Sigmoid colon (tissue), 6 donors: ENCODE measurements at regions not wholly inside any gene's neighbourhood (a gene's known extent, or its start where the extent isn't known, plus 50 kb on each side); places are given as distances from the start of the nearest gene placed in this dataset.

Experiments
- DNase-seq: peaks from one replicate; pipeline ENCODE4 v3.0.0-alpha.2; 2019
- H3K27ac ChIP-seq, 4 donors: fragments of 200-600 bp; sonication (generic); one replicate each; pipeline ENCODE4 v1.5.1; 2016 to 2019; ENCODE audit warnings: mild to moderate bottlenecking in 1 of 4
- H3K27me3 ChIP-seq, 3 donors: fragments of 200-600 bp; sonication (generic); one replicate each; pipeline ENCODE4 v1.5.1; 2019; ENCODE audit warnings: mild to moderate bottlenecking in 1 of 3
- H3K36me3 ChIP-seq, 4 donors: fragments of 200-600 bp; sonication (generic); one replicate each; pipeline ENCODE4 v1.5.1; 2016 to 2019
- H3K4me1 ChIP-seq, 4 donors: fragments of 200-600 bp; sonication (generic); one replicate each; pipeline ENCODE4 v1.5.1; 2017 to 2019
- H3K4me3 ChIP-seq, 4 donors: fragments of 200-600 bp; sonication (generic); one replicate each; pipeline ENCODE4 v1.5.1; 2017 to 2019; ENCODE audit warnings: mild to moderate bottlenecking in 2 of 4, moderate library complexity in 1 of 4
- H3K9me3 ChIP-seq, 4 donors: fragments of 200-600 bp in 3 of 4; sonication (generic) in 3 of 4; one replicate each; pipeline versions ENCODE4 v1.5.1 to v1.6.1; 2013 to 2019
- EP300 ChIP-seq, 4 donors: sonication (generic); formaldehyde crosslinking; IDR thresholded peaks; one replicate each; pipeline ENCODE4 v1.6.1; 2017; ENCODE audit warnings: antibody characterized with exemption in 4 of 4
- POLR2A ChIP-seq, 2 donors: fragments of 450-650 bp; IDR thresholded peaks; one replicate each; pipeline ENCODE4 v1.6.1; 2016; ENCODE audit warnings: antibody characterized with exemption in 2 of 2, mild to moderate bottlenecking in 2 of 2, moderate library complexity in 2 of 2
- POLR2AphosphoS5 ChIP-seq, 4 donors: sonication (generic); formaldehyde crosslinking; IDR thresholded peaks; one replicate each; pipeline ENCODE4 v1.6.1; 2017; ENCODE audit warnings: antibody characterized with exemption in 4 of 4
- WGBS, 2 donors: extraction: QIAGEN DNeasy Blood & Tissue Kit; methylation state at CpG; one replicate each; pipeline ENCODE4 v1.1.7; 2013; 5-methylcytosine and 5-hydroxymethylcytosine counted together
- intact Hi-C: fragments of 100-400 bp; cut with DNase I; formaldehyde crosslinking; loops from one replicate; pipeline ENCODE4 v1.15.1; 2023
- TF ChIP-seq, protein P1 (sequence below), 4 experiments: fragments of 450-650 bp in 3 of 4; fragments of 200-600 bp in 1 of 4; IDR thresholded peaks; one replicate each; pipeline ENCODE4 v1.5.1; 2016 to 2019; ENCODE audit warnings: antibody characterized with exemption in 4 of 4, mild to moderate bottlenecking in 3 of 4, moderate library complexity in 2 of 4
- donor health status: healthy with polysubstance abuse.
- donor health status: healthy.

DNA sequence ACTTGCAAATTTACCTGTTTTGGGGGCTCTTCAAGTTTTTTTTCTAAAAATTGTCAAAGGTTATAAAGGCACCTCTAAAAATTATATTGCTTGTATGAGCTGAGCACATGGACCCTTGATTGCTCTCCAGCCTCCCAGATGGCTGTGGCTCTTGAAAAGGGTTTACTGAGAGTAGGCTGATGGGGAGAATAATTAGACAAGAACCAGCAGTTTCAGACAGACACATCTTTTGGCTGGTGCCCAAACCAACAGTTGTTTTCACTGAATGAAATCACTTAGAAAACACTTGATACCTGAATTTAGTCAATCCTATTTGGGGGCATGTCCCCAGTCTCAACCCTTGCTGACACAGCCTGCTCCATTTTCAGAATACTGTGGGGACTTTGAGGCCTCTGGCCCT is 217.6 kb downstream of the KBTBD8 start:
- Histone ChIP-seq H3K4me1 (peaks cover 0 to 14% (median 6%) of the 10 kb centered on the region in 4 donors), H3K27me3 (no peaks in the 10 kb centered on the region), H3K4me3 (no peak overlapping the region), H3K36me3 (no peaks in the 10 kb centered on the region), H3K9me3 (no peaks in the 10 kb centered on the region), H3K27ac (no peak overlapping the region)
- TF ChIP-seq POLR2AphosphoS5 (IDR thresholded peaks at IDR 0.05) (no peak), EP300 (IDR thresholded peaks at IDR 0.05) (no peak), POLR2A (IDR thresholded peaks at IDR 0.05) (no peak)
- TF ChIP-seq, protein P1, sequence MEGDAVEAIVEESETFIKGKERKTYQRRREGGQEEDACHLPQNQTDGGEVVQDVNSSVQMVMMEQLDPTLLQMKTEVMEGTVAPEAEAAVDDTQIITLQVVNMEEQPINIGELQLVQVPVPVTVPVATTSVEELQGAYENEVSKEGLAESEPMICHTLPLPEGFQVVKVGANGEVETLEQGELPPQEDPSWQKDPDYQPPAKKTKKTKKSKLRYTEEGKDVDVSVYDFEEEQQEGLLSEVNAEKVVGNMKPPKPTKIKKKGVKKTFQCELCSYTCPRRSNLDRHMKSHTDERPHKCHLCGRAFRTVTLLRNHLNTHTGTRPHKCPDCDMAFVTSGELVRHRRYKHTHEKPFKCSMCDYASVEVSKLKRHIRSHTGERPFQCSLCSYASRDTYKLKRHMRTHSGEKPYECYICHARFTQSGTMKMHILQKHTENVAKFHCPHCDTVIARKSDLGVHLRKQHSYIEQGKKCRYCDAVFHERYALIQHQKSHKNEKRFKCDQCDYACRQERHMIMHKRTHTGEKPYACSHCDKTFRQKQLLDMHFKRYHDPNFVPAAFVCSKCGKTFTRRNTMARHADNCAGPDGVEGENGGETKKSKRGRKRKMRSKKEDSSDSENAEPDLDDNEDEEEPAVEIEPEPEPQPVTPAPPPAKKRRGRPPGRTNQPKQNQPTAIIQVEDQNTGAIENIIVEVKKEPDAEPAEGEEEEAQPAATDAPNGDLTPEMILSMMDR (IDR thresholded peaks at IDR 0.05) = no peak
- no peak for DNase-seq
- intact Hi-C loops = no loop called here

DNA sequence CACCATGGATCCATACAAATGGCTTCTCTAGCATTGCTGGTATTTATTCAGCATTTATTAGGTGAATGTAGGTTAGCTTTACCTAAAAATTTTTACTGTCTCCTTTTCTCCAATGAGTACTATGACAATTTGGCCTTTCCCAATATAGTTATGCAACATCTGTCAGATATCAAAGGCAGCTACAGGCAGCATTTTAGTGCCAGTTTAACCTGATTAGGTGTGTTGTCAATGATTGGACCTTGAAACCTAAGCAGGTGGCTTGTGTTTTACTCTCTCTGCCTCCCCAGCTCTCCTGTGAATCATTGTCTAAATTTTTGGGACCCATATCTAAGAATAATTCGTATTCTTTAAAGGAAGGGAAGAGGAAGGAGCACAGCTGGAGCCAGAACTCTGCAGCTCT is 228.9 kb downstream of the KBTBD8 start:
- no peaks in the 10 kb centered on the region for H3K4me1 ChIP-seq
- no peak for DNase-seq
- intact Hi-C loops = no loop called here
- H3K27ac ChIP-seq = no peak overlapping the region
- WGBS, 2 donors = 17 to 38% methylated on average over 1 of the region's 1 CpG
- H3K36me3 ChIP-seq = no peaks in the 10 kb centered on the region
- TF ChIP-seq EP300 (IDR thresholded peaks at IDR 0.05) (no peak), POLR2A (IDR thresholded peaks at IDR 0.05) (no peak)
- TF ChIP-seq, protein P1 (IDR thresholded peaks at IDR 0.05) = no peak
- H3K4me3 ChIP-seq = no peak overlapping the region
- H3K9me3 ChIP-seq = no peaks in the 10 kb centered on the region
- H3K27me3 ChIP-seq = no peaks in the 10 kb centered on the region

DNA sequence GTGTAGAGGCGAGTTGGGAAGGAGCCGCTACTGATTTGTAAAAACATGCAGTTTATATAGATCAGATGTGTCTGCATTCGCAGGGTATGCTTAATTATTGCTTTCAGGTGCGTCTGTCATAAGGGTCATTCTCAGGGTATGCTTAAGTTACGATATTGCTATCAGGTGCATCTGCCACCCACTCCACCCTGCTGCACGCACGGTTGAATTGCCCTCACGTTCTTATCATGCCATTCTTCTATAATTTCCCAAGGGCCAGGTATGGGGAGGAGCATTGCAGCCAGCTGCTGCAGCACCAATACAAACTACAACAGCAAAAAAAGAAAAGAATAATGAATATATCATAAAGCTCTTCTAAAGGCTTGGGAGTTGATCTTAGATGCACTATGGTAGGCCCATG is 230.0 kb downstream of the KBTBD8 start:
- Histone ChIP-seq H3K4me3 (no peak overlapping the region), H3K27me3 (no peaks in the 10 kb centered on the region), H3K27ac (no peak overlapping the region), H3K4me1 (no peaks in the 10 kb centered on the region), H3K36me3 (no peaks in the 10 kb centered on the region), H3K9me3 (no peaks in the 10 kb centered on the region)
- TF ChIP-seq, protein P1 (IDR thresholded peaks at IDR 0.05) = no peak
- TF ChIP-seq POLR2AphosphoS5 (IDR thresholded peaks at IDR 0.05) (no peak), POLR2A (IDR thresholded peaks at IDR 0.05) (no peak), EP300 (IDR thresholded peaks at IDR 0.05) (no peak)
- 39 to 77% methylated on average over 8 of the region's 8 CpGs for WGBS, 2 donors
- intact Hi-C loops = no loop called here
- DNase-seq = no peak

DNA sequence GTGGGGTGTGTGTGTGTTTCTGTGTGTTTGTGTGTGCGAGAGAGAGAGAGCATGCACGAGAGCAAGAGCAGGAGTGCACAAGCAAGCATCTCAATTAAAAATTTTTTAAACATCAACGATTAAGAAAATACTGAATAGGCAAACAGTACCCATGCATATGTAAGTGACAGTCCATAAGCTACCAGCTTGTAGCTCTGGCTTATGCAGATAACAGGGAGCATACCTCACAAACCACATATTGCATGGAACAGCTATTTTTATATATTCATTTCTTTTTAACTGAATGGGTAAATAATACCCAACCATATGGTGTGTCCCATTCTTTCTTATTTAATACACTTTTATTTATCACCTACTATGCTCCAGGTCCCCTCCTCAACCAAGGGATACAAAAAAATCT is 234.5 kb downstream of the KBTBD8 start:
- no peak for DNase-seq
- Histone ChIP-seq H3K9me3 (no peaks in the 10 kb centered on the region), H3K36me3 (no peaks in the 10 kb centered on the region), H3K27me3 (no peaks in the 10 kb centered on the region), H3K4me1 (no peaks in the 10 kb centered on the region), H3K4me3 (no peak overlapping the region), H3K27ac (no peak overlapping the region)
- intact Hi-C loops = no loop called here
- WGBS, 2 donors = 92 to 93% methylated on average over 3 of the region's 3 CpGs
- TF ChIP-seq POLR2A (IDR thresholded peaks at IDR 0.05) (no peak), POLR2AphosphoS5 (IDR thresholded peaks at IDR 0.05) (no peak), EP300 (IDR thresholded peaks at IDR 0.05) (no peak)
- TF ChIP-seq, protein P1 (IDR thresholded peaks at IDR 0.05) = no peak

DNA sequence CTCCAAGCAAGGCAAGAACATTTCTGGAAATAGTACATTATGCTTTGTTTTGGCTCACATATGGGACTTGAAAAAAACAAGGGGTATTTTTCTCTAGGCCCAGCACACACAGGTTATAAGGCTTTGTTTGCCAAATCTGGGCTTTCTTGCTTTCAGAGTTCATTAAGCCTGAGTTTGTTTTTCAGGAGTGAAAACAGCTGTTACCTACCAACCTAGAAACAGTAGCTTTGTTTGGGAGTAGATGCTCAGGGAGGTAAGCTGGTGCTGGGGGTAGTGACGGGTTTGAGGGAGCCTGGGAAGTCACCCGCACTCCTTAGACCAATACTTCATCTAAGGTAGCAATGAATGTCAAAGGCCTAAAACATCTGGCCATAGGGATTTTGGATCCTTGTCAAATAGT is 241.2 kb downstream of the KBTBD8 start:
- H3K4me1 ChIP-seq = no peaks in the 10 kb centered on the region
- no peaks in the 10 kb centered on the region for H3K27me3 ChIP-seq
- H3K36me3 ChIP-seq = no peaks in the 10 kb centered on the region
- 88 to 96% methylated on average over 2 of the region's 2 CpGs for WGBS, 2 donors
- no peak for DNase-seq
- intact Hi-C loops = no loop called here
- no peak overlapping the region for H3K4me3 ChIP-seq
- TF ChIP-seq POLR2A (IDR thresholded peaks at IDR 0.05) (no peak), POLR2AphosphoS5 (IDR thresholded peaks at IDR 0.05) (no peak)
- no peaks in the 10 kb centered on the region for H3K9me3 ChIP-seq
- no peak overlapping the region for H3K27ac ChIP-seq
